PC-3 (cell line): ENCODE measurements at regions not wholly inside any gene's neighbourhood (a gene's known extent, or its start where the extent isn't known, plus 50 kb on each side); places are given as distances from the start of the nearest gene placed in this dataset.

ENCODE experiments used
- CTCF ChIP-seq: fragments of 300-600 bp; sonication (generic); conservative IDR thresholded peaks from 2 replicates; pipeline ENCODE4 v1.5.1; 2017; ENCODE audit warnings: antibody characterized with exemption, low read depth, mild to moderate bottlenecking, low read length
- EZH2 ChIP-seq: fragments of 300-600 bp; sonication (generic); IDR thresholded peaks from one replicate; pipeline ENCODE4 v1.6.1; 2017; ENCODE audit warnings: antibody characterized with exemption, mild to moderate bottlenecking, low read length; ENCODE audit not compliant: unreplicated experiment
- EZH2phosphoT487 ChIP-seq: fragments of 300-600 bp; sonication (generic); IDR thresholded peaks from 2 replicates; pipeline ENCODE4 v1.6.1; 2018; ENCODE audit warnings: mild to moderate bottlenecking, antibody characterized with exemption, low read length, borderline replicate concordance

GRCh38 chr6:168159506-168159905 is 80.5 kb upstream of the FRMD1 start:
- TF ChIP-seq CTCF (no peak), EZH2 (no peak), EZH2phosphoT487 (no peak)
